Loucy (cell line): ENCODE measurements at regions not wholly inside any gene's neighbourhood (a gene's known extent, or its start where the extent isn't known, plus 50 kb on each side); places are given as distances from the start of the nearest gene placed in this dataset.

Experiments
- H2AFZ ChIP-seq: fragments of 200-600 bp; sonication (generic); 2 replicates; pipeline ENCODE4 v1.6.0; 2016; ENCODE audit warnings: antibody characterized with exemption, mild to moderate bottlenecking, low read length, moderate library complexity
- H3F3A ChIP-seq: fragments of 200-600 bp; 2 replicates; pipeline ENCODE4 v1.6.0; 2016; ENCODE audit warnings: antibody characterized with exemption, low read depth, mild to moderate bottlenecking
- H3K27me3 ChIP-seq: fragments of 200-600 bp; sonication (generic); 2 replicates; pipeline ENCODE4 v1.6.1; 2014; ENCODE audit warnings: low read length, mild to moderate bottlenecking; ENCODE audit not compliant: insufficient read depth, poor library complexity, severe bottlenecking
- H3K36me3 ChIP-seq: fragments of 200-600 bp; sonication (generic); 2 replicates; pipeline ENCODE4 v1.6.1; 2016; ENCODE audit warnings: low read length; ENCODE audit not compliant: insufficient read depth
- H3K4me1 ChIP-seq: fragments of 200-600 bp; sonication (generic); 2 replicates; pipeline ENCODE4 v1.5.1; 2014; ENCODE audit warnings: low read length, mild to moderate bottlenecking; ENCODE audit not compliant: insufficient read depth, poor library complexity, severe bottlenecking
- H3K4me2 ChIP-seq: fragments of 200-600 bp; sonication (generic); 2 replicates; pipeline ENCODE4 v1.6.0; 2014; ENCODE audit warnings: antibody characterized with exemption, low read length, low read depth, mild to moderate bottlenecking; ENCODE audit not compliant: poor library complexity, severe bottlenecking
- H3K4me3 ChIP-seq: fragments of 200-600 bp; sonication (generic); 2 replicates; pipeline ENCODE4 v1.5.1; 2014; ENCODE audit warnings: low read length, mild to moderate bottlenecking, mixed read lengths; ENCODE audit not compliant: poor library complexity, severe bottlenecking
- H3K79me2 ChIP-seq: fragments of 200-600 bp; sonication (generic); 2 replicates; pipeline ENCODE4 v1.6.1; 2014; ENCODE audit warnings: low read length; ENCODE audit not compliant: insufficient read depth
- H3K9ac ChIP-seq: fragments of 200-600 bp; sonication (generic); 2 replicates; pipeline ENCODE4 v1.6.0; 2014; ENCODE audit warnings: mild to moderate bottlenecking, low read depth, low read length, moderate library complexity; ENCODE audit not compliant: poor library complexity, severe bottlenecking
- H3K9me2 ChIP-seq: fragments of 200-600 bp; sonication (generic); replicated peaks from 2 replicates; pipeline ENCODE4 v1.6.1; 2016; ENCODE audit warnings: low read depth, low read length, mixed read lengths
- H3K9me3 ChIP-seq: fragments of 200-600 bp; sonication (generic); 2 replicates; pipeline ENCODE4 v1.6.1; 2014; ENCODE audit warnings: mild to moderate bottlenecking, antibody characterized with exemption, low read length, low read depth; ENCODE audit not compliant: insufficient read depth
- H4K20me1 ChIP-seq: fragments of 200-600 bp; sonication (generic); 2 replicates; pipeline ENCODE4 v1.6.0; 2014; ENCODE audit warnings: antibody characterized with exemption, low read length, mild to moderate bottlenecking; ENCODE audit not compliant: insufficient read depth, poor library complexity, severe bottlenecking
- CTCF ChIP-seq: fragments of 200-600 bp; sonication (generic); conservative IDR thresholded peaks from 2 replicates; pipeline ENCODE4 v1.5.1; 2014; ENCODE audit warnings: mild to moderate bottlenecking, antibody characterized with exemption, low read length
- EZH2phosphoT487 ChIP-seq: fragments of 200-600 bp; IDR thresholded peaks from 2 replicates; pipeline ENCODE4 v1.6.1; 2018; ENCODE audit warnings: antibody characterized with exemption, mild to moderate bottlenecking, moderate library complexity, borderline replicate concordance

- no peaks in the 10 kb centered on the region for H3K36me3 ChIP-seq
- no peaks in the 10 kb centered on the region for H3K4me1 ChIP-seq
- TF ChIP-seq EZH2phosphoT487: no peak
- TF ChIP-seq CTCF: no peak
- no peak overlapping the region for H3K4me2 ChIP-seq
- no peaks in the 10 kb centered on the region for H3K79me2 ChIP-seq
- no peaks in the 10 kb centered on the region for H3K9me3 ChIP-seq
- no peak overlapping the region for H3K9ac ChIP-seq
- no peaks in the 10 kb centered on the region for H4K20me1 ChIP-seq
- H3F3A ChIP-seq: no peaks in the 10 kb centered on the region
- no peaks in the 10 kb centered on the region for H3K9me2 ChIP-seq
- no peak overlapping the region for H2AFZ ChIP-seq
- H3K27me3 ChIP-seq: no peaks in the 10 kb centered on the region
- no peak overlapping the region for H3K4me3 ChIP-seq
These were observed 413.0 kb downstream of the ZNF608 start for GRCh38 chr5:124333298-124333979.

- H3K9me3 ChIP-seq: no peaks in the 10 kb centered on the region
- no peak overlapping the region for H3K4me2 ChIP-seq
- TF ChIP-seq CTCF (no peak), EZH2phosphoT487 (no peak)
These were observed 414.2 kb downstream of the ZNF608 start for GRCh38 chr5:124332273-124332672.

GRCh38 chr5:124330595-124331220 lies 415.7 kb downstream of the ZNF608 start:
- no peak overlapping the region for H3K4me3 ChIP-seq
- H3K27me3 ChIP-seq: no peaks in the 10 kb centered on the region
- TF ChIP-seq CTCF: no peak
- TF ChIP-seq EZH2phosphoT487: no peak
- H4K20me1 ChIP-seq: no peaks in the 10 kb centered on the region
- H3K9me2 ChIP-seq: no peaks in the 10 kb centered on the region
- no peak overlapping the region for H3K4me2 ChIP-seq
- no peaks in the 10 kb centered on the region for H3K36me3 ChIP-seq
- H3F3A ChIP-seq: no peaks in the 10 kb centered on the region
- no peaks in the 10 kb centered on the region for H3K79me2 ChIP-seq
- no peak overlapping the region for H2AFZ ChIP-seq
- no peak overlapping the region for H3K9ac ChIP-seq
- no peaks in the 10 kb centered on the region for H3K4me1 ChIP-seq
- no peaks in the 10 kb centered on the region for H3K9me3 ChIP-seq

More at GRCh38 chr5:124332273-124332672, 414.2 kb downstream of the ZNF608 start:
- no peaks in the 10 kb centered on the region for H3F3A ChIP-seq
- no peaks in the 10 kb centered on the region for H3K79me2 ChIP-seq
- H3K27me3 ChIP-seq: no peaks in the 10 kb centered on the region
- H2AFZ ChIP-seq: no peak overlapping the region
- no peaks in the 10 kb centered on the region for H4K20me1 ChIP-seq
- H3K9ac ChIP-seq: no peak overlapping the region
- no peaks in the 10 kb centered on the region for H3K4me1 ChIP-seq
- no peaks in the 10 kb centered on the region for H3K36me3 ChIP-seq
- no peak overlapping the region for H3K4me3 ChIP-seq
- H3K9me2 ChIP-seq: no peaks in the 10 kb centered on the region
